Lower lobe of right lung (tissue), 2 donors: ENCODE measurements at regions not wholly inside any gene's neighbourhood (a gene's known extent, or its start where the extent isn't known, plus 50 kb on each side); places are given as distances from the start of the nearest gene placed in this dataset.

Source experiments
- ATAC-seq, 2 donors: fragments of 200-7000 bp; cut with Tn5 transposase; one replicate each; pipeline ENCODE4 v1.9.1; 2020 to 2022; ENCODE audit warnings: mild to moderate bottlenecking in 2 of 2, moderate library complexity in 2 of 2
- DNase-seq: peaks from one replicate; pipeline ENCODE4 v3.0.0-alpha.2; 2020
- H3K27ac ChIP-seq: fragments of 200-600 bp; one replicate; pipeline ENCODE4 v1.8.0; 2022
- H3K27me3 ChIP-seq: fragments of 200-600 bp; one replicate; pipeline ENCODE4 v1.8.0; 2022; ENCODE audit warnings: low read depth
- H3K36me3 ChIP-seq: fragments of 200-600 bp; one replicate; pipeline ENCODE4 v1.8.0; 2022; ENCODE audit warnings: mild to moderate bottlenecking
- H3K4me1 ChIP-seq: fragments of 200-600 bp; one replicate; pipeline ENCODE4 v1.8.0; 2022
- H3K4me3 ChIP-seq: fragments of 200-600 bp; one replicate; pipeline ENCODE4 v1.8.0; 2022; ENCODE audit warnings: mild to moderate bottlenecking
- H3K9me3 ChIP-seq: fragments of 200-600 bp; one replicate; pipeline ENCODE4 v1.8.0; 2022
- CTCF ChIP-seq: fragments of 200-600 bp; IDR thresholded peaks from one replicate; pipeline ENCODE4 v1.8.0; 2022; ENCODE audit warnings: antibody characterized with exemption, mild to moderate bottlenecking
- intact Hi-C: fragments of 100-400 bp; cut with DNase I; formaldehyde crosslinking; loops from one replicate; pipeline ENCODE4 v1.11.0; 2022
- donor health status: DM: no; HTN: yes; CAD: no; lungs with severe emphysema.

- Histone ChIP-seq H3K36me3 (no peaks in the 10 kb centered on the region), H3K4me1 (no peaks in the 10 kb centered on the region), H3K9me3 (no peaks in the 10 kb centered on the region), H3K27ac (no peak overlapping the region), H3K27me3 (no peaks in the 10 kb centered on the region), H3K4me3 (no peak overlapping the region)
- no peak for TF ChIP-seq CTCF
- intact Hi-C loops: no loop called here
- no peak for ATAC-seq
- DNase-seq: no peak
Observed at GRCh38 chr11:131228378-131228777, 142.0 kb upstream of the NTM start.

GRCh38 chr11:131229221-131229620 lies 141.2 kb upstream of the NTM start:
- Histone ChIP-seq H3K27ac (no peak overlapping the region), H3K27me3 (no peaks in the 10 kb centered on the region), H3K4me1 (no peaks in the 10 kb centered on the region), H3K4me3 (no peak overlapping the region), H3K9me3 (no peaks in the 10 kb centered on the region), H3K36me3 (no peaks in the 10 kb centered on the region)
- no peak for TF ChIP-seq CTCF
- DNase-seq (no peak), ATAC-seq (no peak)
- intact Hi-C loops: no loop called here

GRCh38 chr11:131231317-131231940 lies 139.0 kb upstream of the NTM start:
- H3K4me3 ChIP-seq: no peak overlapping the region
- intact Hi-C loops: no loop called here
- no peak for TF ChIP-seq CTCF

GRCh38 chr11:131232261-131232660 lies 138.2 kb upstream of the NTM start:
- no peak for DNase-seq
- Histone ChIP-seq H3K9me3 (no peaks in the 10 kb centered on the region), H3K27me3 (no peaks in the 10 kb centered on the region), H3K36me3 (no peaks in the 10 kb centered on the region), H3K27ac (no peak overlapping the region), H3K4me3 (no peak overlapping the region), H3K4me1 (no peaks in the 10 kb centered on the region)
- ATAC-seq: no peak
- no peak for TF ChIP-seq CTCF
- intact Hi-C loops: no loop called here

More at GRCh38 chr11:131231317-131231940, 139.0 kb upstream of the NTM start:
- no peak for DNase-seq
- no peaks in the 10 kb centered on the region for H3K36me3 ChIP-seq
- H3K9me3 ChIP-seq: no peaks in the 10 kb centered on the region
- no peaks in the 10 kb centered on the region for H3K4me1 ChIP-seq
- no peak overlapping the region for H3K27ac ChIP-seq
- ATAC-seq: no peak
- H3K27me3 ChIP-seq: no peaks in the 10 kb centered on the region

- Histone ChIP-seq H3K36me3 (no peaks in the 10 kb centered on the region), H3K9me3 (no peaks in the 10 kb centered on the region), H3K4me1 (no peaks in the 10 kb centered on the region), H3K27me3 (no peaks in the 10 kb centered on the region), H3K27ac (no peak overlapping the region), H3K4me3 (no peak overlapping the region)
- TF ChIP-seq CTCF: no peak
- no peak for ATAC-seq
- no peak for DNase-seq
- intact Hi-C loops: no loop called here
Observed at GRCh38 chr11:131234221-131234620, 136.2 kb upstream of the NTM start.
